Upper lobe of left lung (tissue), 4 donors: ENCODE measurements at regions not wholly inside any gene's neighbourhood (a gene's known extent, or its start where the extent isn't known, plus 50 kb on each side); places are given as distances from the start of the nearest gene placed in this dataset.

Experiments used
- CTCF ChIP-seq, 6 experiments: fragments of 450-650 bp in 4 of 6; fragments of 200-600 bp in 2 of 6; sonication (generic) in 2 of 6; IDR thresholded peaks; one replicate each; pipeline ENCODE4 v1.5.1; 2016 to 2019; ENCODE audit warnings: antibody characterized with exemption in 6 of 6
- EP300 ChIP-seq, 4 donors: sonication (generic); formaldehyde crosslinking; IDR thresholded peaks; one replicate each; pipeline ENCODE4 v1.5.1; 2017; ENCODE audit warnings: antibody characterized with exemption in 4 of 4, control low read depth in 2 of 4

- TF ChIP-seq CTCF (IDR thresholded peaks at IDR 0.05) (peak in 1 of 6 experiments; percentile 10), EP300 (IDR thresholded peaks at IDR 0.05) (no peak)
Observed at GRCh38 chr5:40367255-40367654, 312.5 kb upstream of the PTGER4 start.
